WTC11 (cell line): ENCODE measurements at regions not wholly inside any gene's neighbourhood (a gene's known extent, or its start where the extent isn't known, plus 50 kb on each side); places are given as distances from the start of the nearest gene placed in this dataset.
"Not testable (repeated sequence)": the region's sequence is repeated elsewhere in the genome, so short reads cannot be mapped to it uniquely, and the experiment has no call there.

Source experiments
- ATF2 ChIP-seq: sonication (generic); formaldehyde crosslinking; IDR thresholded peaks from 2 replicates; pipeline ENCODE4 v1.8.1; 2022; ENCODE audit warnings: low read depth, missing genetic modification reagents, borderline replicate concordance
- CREM ChIP-seq: sonication (generic); formaldehyde crosslinking; IDR thresholded peaks from 2 replicates; pipeline ENCODE4 v1.8.1; 2022; ENCODE audit warnings: mild to moderate bottlenecking, missing genetic modification reagents, moderate library complexity
- CTCF ChIP-seq: fragments of 200-600 bp; IDR thresholded peaks from 2 replicates; pipeline ENCODE4 v1.8.0; 2022; ENCODE audit warnings: antibody characterized with exemption
- E2F5 ChIP-seq: sonication (generic); formaldehyde crosslinking; IDR thresholded peaks from 2 replicates; pipeline ENCODE4 v1.8.1; 2022; ENCODE audit warnings: mild to moderate bottlenecking, moderate library complexity, missing genetic modification reagents
- HMGXB4 ChIP-seq: sonication (generic); formaldehyde crosslinking; IDR thresholded peaks from 2 replicates; pipeline ENCODE4 v1.8.1; 2023; ENCODE audit warnings: mild to moderate bottlenecking, moderate library complexity, missing genetic modification reagents
- JUN ChIP-seq: sonication (generic); formaldehyde crosslinking; IDR thresholded peaks from 2 replicates; pipeline ENCODE4 v1.8.0; 2023; ENCODE audit warnings: mild to moderate bottlenecking, missing genetic modification reagents
- SP1 ChIP-seq: sonication (generic); formaldehyde crosslinking; conservative IDR thresholded peaks from 2 replicates; pipeline ENCODE4 v1.8.1; 2022; ENCODE audit warnings: missing genetic modification reagents
- USF1 ChIP-seq: sonication (generic); formaldehyde crosslinking; IDR thresholded peaks from 2 replicates; pipeline ENCODE4 v1.8.0; 2022; ENCODE audit warnings: mild to moderate bottlenecking, missing genetic modification reagents
- USF2 ChIP-seq: sonication (generic); formaldehyde crosslinking; IDR thresholded peaks from 2 replicates; pipeline ENCODE4 v1.8.1; 2023; ENCODE audit warnings: mild to moderate bottlenecking, missing genetic modification reagents, moderate library complexity
- ZBTB43 ChIP-seq: sonication (generic); formaldehyde crosslinking; IDR thresholded peaks from 2 replicates; pipeline ENCODE4 v1.8.1; 2023; ENCODE audit warnings: mild to moderate bottlenecking, missing genetic modification reagents
- ZNF396 ChIP-seq: fragments of 250-450 bp; sonication (Bioruptor Pico); IDR thresholded peaks from 2 replicates; pipeline ENCODE4 v1.8.0; 2021; ENCODE audit warnings: mild to moderate bottlenecking, moderate library complexity, borderline replicate concordance

- not testable (repeated sequence) for TF ChIP-seq ATF2; CTCF; E2F5 (CRISPR knock-in tag); SP1 (CRISPR knock-in tag); ZBTB43 (CRISPR knock-in tag); JUN (CRISPR knock-in tag); USF2 (CRISPR knock-in tag); ZNF396; USF1 (CRISPR knock-in tag); CREM; HMGXB4 (CRISPR knock-in tag)
These were observed 1174.9 kb downstream of the PLA2G4A start for GRCh38 chr1:188003687-188004086.
